WTC11 (cell line): ENCODE measurements at regions not wholly inside any gene's neighbourhood (a gene's known extent, or its start where the extent isn't known, plus 50 kb on each side); places are given as distances from the start of the nearest gene placed in this dataset.
A peak's percentile ranks its signal among the peaks of the same experiment; 100 is the strongest.

Experiments used
- CREM ChIP-seq: sonication (generic); formaldehyde crosslinking; IDR thresholded peaks from 2 replicates; pipeline ENCODE4 v1.8.1; 2022; ENCODE audit warnings: mild to moderate bottlenecking, missing genetic modification reagents, moderate library complexity
- ESRRA ChIP-seq: sonication (generic); formaldehyde crosslinking; IDR thresholded peaks from 2 replicates; pipeline ENCODE4 v1.8.1; 2022; ENCODE audit warnings: mild to moderate bottlenecking, missing genetic modification reagents, borderline replicate concordance
- FOXP4 ChIP-seq: sonication (generic); formaldehyde crosslinking; IDR thresholded peaks from 2 replicates; pipeline ENCODE4 v1.8.0; 2022; ENCODE audit warnings: mild to moderate bottlenecking, missing genetic modification reagents
- MAX ChIP-seq: sonication (generic); formaldehyde crosslinking; IDR thresholded peaks from 2 replicates; pipeline ENCODE4 v1.8.0; 2022; ENCODE audit warnings: mild to moderate bottlenecking, missing genetic modification reagents
- MXD4 ChIP-seq: fragments of 250-450 bp; sonication (Bioruptor Pico); IDR thresholded peaks from 2 replicates; pipeline ENCODE4 v1.8.0; 2021; ENCODE audit warnings: mild to moderate bottlenecking, moderate library complexity, borderline replicate concordance
- MYBL2 ChIP-seq: sonication (generic); formaldehyde crosslinking; IDR thresholded peaks from 2 replicates; pipeline ENCODE4 v1.8.1; 2023; ENCODE audit warnings: mild to moderate bottlenecking, moderate library complexity, missing genetic modification reagents
- PRDM15 ChIP-seq: sonication (generic); formaldehyde crosslinking; IDR thresholded peaks from 2 replicates; pipeline ENCODE4 v1.8.0; 2022; ENCODE audit warnings: missing genetic modification reagents
- STAT6 ChIP-seq: sonication (generic); formaldehyde crosslinking; conservative IDR thresholded peaks from 2 replicates; pipeline ENCODE4 v1.8.1; 2023; ENCODE audit warnings: mild to moderate bottlenecking, low read depth, missing genetic modification reagents, moderate library complexity
- TEAD1 ChIP-seq: sonication (generic); formaldehyde crosslinking; IDR thresholded peaks from 2 replicates; pipeline ENCODE4 v1.8.0; 2022; ENCODE audit warnings: mild to moderate bottlenecking, missing genetic modification reagents
- USF1 ChIP-seq: sonication (generic); formaldehyde crosslinking; IDR thresholded peaks from 2 replicates; pipeline ENCODE4 v1.8.0; 2022; ENCODE audit warnings: mild to moderate bottlenecking, missing genetic modification reagents
- TF ChIP-seq, protein P1 (sequence below): sonication (generic); formaldehyde crosslinking; IDR thresholded peaks from 2 replicates; pipeline ENCODE4 v1.8.1; 2023; ENCODE audit warnings: mild to moderate bottlenecking, moderate library complexity, missing genetic modification reagents
- TF ChIP-seq, protein P2 (sequence below): fragments of 250-450 bp; sonication (Bioruptor Pico); IDR thresholded peaks from 2 replicates; pipeline ENCODE4 v1.9.0; 2021; ENCODE audit warnings: mild to moderate bottlenecking
- TF ChIP-seq, protein P3 (sequence below): sonication (generic); formaldehyde crosslinking; IDR thresholded peaks from 2 replicates; pipeline ENCODE4 v1.8.1; 2022; ENCODE audit warnings: low read depth, missing genetic modification reagents, borderline replicate concordance
- TF ChIP-seq, protein P4 (sequence below): fragments of 250-450 bp; sonication (Bioruptor Pico); IDR thresholded peaks from 2 replicates; pipeline ENCODE4 v1.9.0; 2021; ENCODE audit warnings: moderate library complexity, mild to moderate bottlenecking, inconsistent platforms, borderline replicate concordance
- TF ChIP-seq, protein P5 (sequence below): fragments of 250-450 bp; sonication (Bioruptor Pico); IDR thresholded peaks from 2 replicates; pipeline ENCODE4 v1.9.0; 2021; ENCODE audit warnings: mild to moderate bottlenecking, borderline replicate concordance
- TF ChIP-seq, protein P6 (sequence below): sonication (generic); formaldehyde crosslinking; IDR thresholded peaks from 2 replicates; pipeline ENCODE4 v1.8.1; 2023; ENCODE audit warnings: mild to moderate bottlenecking, missing genetic modification reagents

GRCh38 chr6:88538130-88538706, 372.1 kb upstream of the CNR1 start (continued):
- peak; percentile 39; the same call in 1 of the 2 replicates for TF ChIP-seq MAX (CRISPR knock-in tag)
- TF ChIP-seq MXD4 (CRISPR knock-in tag), result no peak
- peak; percentile 92; the same call in 1 of the 2 replicates for TF ChIP-seq FOXP4 (CRISPR knock-in tag)
- TF ChIP-seq USF1, result peak; percentile 68; the same call in 1 of the 2 replicates
- TF ChIP-seq, protein P1, sequence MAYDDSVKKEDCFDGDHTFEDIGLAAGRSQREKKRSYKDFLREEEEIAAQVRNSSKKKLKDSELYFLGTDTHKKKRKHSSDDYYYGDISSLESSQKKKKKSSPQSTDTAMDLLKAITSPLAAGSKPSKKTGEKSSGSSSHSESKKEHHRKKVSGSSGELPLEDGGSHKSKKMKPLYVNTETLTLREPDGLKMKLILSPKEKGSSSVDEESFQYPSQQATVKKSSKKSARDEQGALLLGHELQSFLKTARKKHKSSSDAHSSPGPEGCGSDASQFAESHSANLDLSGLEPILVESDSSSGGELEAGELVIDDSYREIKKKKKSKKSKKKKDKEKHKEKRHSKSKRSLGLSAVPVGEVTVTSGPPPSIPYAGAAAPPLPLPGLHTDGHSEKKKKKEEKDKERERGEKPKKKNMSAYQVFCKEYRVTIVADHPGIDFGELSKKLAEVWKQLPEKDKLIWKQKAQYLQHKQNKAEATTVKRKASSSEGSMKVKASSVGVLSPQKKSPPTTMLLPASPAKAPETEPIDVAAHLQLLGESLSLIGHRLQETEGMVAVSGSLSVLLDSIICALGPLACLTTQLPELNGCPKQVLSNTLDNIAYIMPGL (CRISPR knock-in tag), result no peak
- TF ChIP-seq ESRRA (CRISPR knock-in tag), result 0 out of 2 replicates have a peak, but pooled peaks have one; percentile 85
- TF ChIP-seq, protein P2, sequence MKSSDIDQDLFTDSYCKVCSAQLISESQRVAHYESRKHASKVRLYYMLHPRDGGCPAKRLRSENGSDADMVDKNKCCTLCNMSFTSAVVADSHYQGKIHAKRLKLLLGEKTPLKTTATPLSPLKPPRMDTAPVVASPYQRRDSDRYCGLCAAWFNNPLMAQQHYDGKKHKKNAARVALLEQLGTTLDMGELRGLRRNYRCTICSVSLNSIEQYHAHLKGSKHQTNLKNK (CRISPR knock-in tag), result no peak
- TF ChIP-seq MYBL2 (CRISPR knock-in tag), result peak; percentile 69; the same call in 1 of the 2 replicates
- TF ChIP-seq, protein P3, sequence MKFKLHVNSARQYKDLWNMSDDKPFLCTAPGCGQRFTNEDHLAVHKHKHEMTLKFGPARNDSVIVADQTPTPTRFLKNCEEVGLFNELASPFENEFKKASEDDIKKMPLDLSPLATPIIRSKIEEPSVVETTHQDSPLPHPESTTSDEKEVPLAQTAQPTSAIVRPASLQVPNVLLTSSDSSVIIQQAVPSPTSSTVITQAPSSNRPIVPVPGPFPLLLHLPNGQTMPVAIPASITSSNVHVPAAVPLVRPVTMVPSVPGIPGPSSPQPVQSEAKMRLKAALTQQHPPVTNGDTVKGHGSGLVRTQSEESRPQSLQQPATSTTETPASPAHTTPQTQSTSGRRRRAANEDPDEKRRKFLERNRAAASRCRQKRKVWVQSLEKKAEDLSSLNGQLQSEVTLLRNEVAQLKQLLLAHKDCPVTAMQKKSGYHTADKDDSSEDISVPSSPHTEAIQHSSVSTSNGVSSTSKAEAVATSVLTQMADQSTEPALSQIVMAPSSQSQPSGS (CRISPR knock-in tag), result 0 out of 2 replicates have a peak, but pooled peaks have one; percentile 45
- TF ChIP-seq, protein P4, sequence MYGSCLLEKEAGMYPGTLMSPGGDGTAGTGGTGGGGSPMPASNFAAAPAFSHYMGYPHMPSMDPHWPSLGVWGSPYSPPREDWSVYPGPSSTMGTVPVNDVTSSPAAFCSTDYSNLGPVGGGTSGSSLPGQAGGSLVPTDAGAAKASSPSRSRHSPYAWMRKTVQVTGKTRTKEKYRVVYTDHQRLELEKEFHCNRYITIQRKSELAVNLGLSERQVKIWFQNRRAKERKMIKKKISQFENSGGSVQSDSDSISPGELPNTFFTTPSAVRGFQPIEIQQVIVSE (CRISPR knock-in tag), result no peak
- TF ChIP-seq PRDM15 (CRISPR knock-in tag), result no peak; the same call in 1 of the 2 replicates
- TF ChIP-seq, protein P5, sequence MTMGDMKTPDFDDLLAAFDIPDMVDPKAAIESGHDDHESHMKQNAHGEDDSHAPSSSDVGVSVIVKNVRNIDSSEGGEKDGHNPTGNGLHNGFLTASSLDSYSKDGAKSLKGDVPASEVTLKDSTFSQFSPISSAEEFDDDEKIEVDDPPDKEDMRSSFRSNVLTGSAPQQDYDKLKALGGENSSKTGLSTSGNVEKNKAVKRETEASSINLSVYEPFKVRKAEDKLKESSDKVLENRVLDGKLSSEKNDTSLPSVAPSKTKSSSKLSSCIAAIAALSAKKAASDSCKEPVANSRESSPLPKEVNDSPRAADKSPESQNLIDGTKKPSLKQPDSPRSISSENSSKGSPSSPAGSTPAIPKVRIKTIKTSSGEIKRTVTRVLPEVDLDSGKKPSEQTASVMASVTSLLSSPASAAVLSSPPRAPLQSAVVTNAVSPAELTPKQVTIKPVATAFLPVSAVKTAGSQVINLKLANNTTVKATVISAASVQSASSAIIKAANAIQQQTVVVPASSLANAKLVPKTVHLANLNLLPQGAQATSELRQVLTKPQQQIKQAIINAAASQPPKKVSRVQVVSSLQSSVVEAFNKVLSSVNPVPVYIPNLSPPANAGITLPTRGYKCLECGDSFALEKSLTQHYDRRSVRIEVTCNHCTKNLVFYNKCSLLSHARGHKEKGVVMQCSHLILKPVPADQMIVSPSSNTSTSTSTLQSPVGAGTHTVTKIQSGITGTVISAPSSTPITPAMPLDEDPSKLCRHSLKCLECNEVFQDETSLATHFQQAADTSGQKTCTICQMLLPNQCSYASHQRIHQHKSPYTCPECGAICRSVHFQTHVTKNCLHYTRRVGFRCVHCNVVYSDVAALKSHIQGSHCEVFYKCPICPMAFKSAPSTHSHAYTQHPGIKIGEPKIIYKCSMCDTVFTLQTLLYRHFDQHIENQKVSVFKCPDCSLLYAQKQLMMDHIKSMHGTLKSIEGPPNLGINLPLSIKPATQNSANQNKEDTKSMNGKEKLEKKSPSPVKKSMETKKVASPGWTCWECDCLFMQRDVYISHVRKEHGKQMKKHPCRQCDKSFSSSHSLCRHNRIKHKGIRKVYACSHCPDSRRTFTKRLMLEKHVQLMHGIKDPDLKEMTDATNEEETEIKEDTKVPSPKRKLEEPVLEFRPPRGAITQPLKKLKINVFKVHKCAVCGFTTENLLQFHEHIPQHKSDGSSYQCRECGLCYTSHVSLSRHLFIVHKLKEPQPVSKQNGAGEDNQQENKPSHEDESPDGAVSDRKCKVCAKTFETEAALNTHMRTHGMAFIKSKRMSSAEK (CRISPR knock-in tag), result no peak
- TF ChIP-seq, protein P6, sequence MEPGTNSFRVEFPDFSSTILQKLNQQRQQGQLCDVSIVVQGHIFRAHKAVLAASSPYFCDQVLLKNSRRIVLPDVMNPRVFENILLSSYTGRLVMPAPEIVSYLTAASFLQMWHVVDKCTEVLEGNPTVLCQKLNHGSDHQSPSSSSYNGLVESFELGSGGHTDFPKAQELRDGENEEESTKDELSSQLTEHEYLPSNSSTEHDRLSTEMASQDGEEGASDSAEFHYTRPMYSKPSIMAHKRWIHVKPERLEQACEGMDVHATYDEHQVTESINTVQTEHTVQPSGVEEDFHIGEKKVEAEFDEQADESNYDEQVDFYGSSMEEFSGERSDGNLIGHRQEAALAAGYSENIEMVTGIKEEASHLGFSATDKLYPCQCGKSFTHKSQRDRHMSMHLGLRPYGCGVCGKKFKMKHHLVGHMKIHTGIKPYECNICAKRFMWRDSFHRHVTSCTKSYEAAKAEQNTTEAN (CRISPR knock-in tag), result peak; percentile 75; the same call in 1 of the 2 replicates
- 0 out of 2 replicates have a peak, but pooled peaks have one; percentile 48 for TF ChIP-seq TEAD1 (CRISPR knock-in tag)
- peak; percentile 52; the same call in 1 of the 2 replicates for TF ChIP-seq CREM
- TF ChIP-seq STAT6 (CRISPR knock-in tag), result no peak
